ENCODE measurements at regions not wholly inside any gene's neighbourhood (a gene's known extent, or its start where the extent isn't known, plus 50 kb on each side); places are given as distances from the start of the nearest gene placed in this dataset.

DNA sequence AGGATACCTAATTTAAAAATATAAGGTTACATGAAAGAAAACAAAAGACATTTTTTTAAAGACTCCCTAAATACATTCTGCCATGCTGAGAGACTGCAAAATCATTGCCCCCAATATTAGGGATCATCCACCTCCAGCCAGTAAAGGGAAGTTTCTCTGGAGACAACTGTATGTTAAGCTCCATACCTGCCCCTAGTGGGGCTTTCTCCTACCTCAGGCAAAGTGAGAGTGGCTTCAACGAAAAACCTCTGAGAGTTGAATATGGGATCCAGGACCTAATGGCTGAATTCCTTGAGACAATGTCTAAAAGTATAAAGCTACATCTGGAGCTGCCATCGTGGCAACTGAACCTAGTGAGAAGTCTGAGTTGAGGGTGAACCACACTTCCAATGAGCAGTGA, 248.1 kb upstream of the FIGN start:
- no peaks in the 10 kb centered on the region for H3K79me2 ChIP-seq (ENCODE audit: control insufficient read depth, insufficient read depth, low read length)
- H2AFZ ChIP-seq (ENCODE audit: control insufficient read depth, low read length): no peak overlapping the region
- dilution Hi-C loops (cut with MboI; ENCODE audit: extremely low pct_ligation_motif_present, low sequenced_read_pairs): no loop called here
- TF ChIP-seq, protein P1, sequence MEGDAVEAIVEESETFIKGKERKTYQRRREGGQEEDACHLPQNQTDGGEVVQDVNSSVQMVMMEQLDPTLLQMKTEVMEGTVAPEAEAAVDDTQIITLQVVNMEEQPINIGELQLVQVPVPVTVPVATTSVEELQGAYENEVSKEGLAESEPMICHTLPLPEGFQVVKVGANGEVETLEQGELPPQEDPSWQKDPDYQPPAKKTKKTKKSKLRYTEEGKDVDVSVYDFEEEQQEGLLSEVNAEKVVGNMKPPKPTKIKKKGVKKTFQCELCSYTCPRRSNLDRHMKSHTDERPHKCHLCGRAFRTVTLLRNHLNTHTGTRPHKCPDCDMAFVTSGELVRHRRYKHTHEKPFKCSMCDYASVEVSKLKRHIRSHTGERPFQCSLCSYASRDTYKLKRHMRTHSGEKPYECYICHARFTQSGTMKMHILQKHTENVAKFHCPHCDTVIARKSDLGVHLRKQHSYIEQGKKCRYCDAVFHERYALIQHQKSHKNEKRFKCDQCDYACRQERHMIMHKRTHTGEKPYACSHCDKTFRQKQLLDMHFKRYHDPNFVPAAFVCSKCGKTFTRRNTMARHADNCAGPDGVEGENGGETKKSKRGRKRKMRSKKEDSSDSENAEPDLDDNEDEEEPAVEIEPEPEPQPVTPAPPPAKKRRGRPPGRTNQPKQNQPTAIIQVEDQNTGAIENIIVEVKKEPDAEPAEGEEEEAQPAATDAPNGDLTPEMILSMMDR (optimal IDR thresholded peaks at IDR 0.05 in 1 of 3, IDR thresholded peaks at IDR 0.05 in 1 of 3, conservative IDR thresholded peaks at IDR 0.05 in 1 of 3; ENCODE audit: extremely low read depth in 1 of 3, insufficient read depth in 2 of 3, low read length in 3 of 3): no peak
- TF ChIP-seq EZH2 (IDR thresholded peaks at IDR 0.05; ENCODE audit: low read length): no peak
- no peaks in the 10 kb centered on the region for H4K20me1 ChIP-seq (ENCODE audit: control insufficient read depth, extremely low read depth, insufficient read depth, low read length)
- no peaks in the 10 kb centered on the region for H3K27me3 ChIP-seq (ENCODE audit: control insufficient read depth, extremely low read depth, insufficient read depth, low read length)
- H3K4me2 ChIP-seq (ENCODE audit: control insufficient read depth, extremely low read depth, insufficient read depth, low read depth, low read length): no peak overlapping the region
- FAIRE-seq (no peak), DNase-seq (ENCODE audit: low read depth, low spot score) (no peak)
- no peaks in the 10 kb centered on the region for H3K36me3 ChIP-seq (ENCODE audit: control insufficient read depth in 2 of 2, extremely low read depth in 1 of 2, insufficient read depth in 2 of 2, low read length in 2 of 2)
- no peak overlapping the region for H3K9ac ChIP-seq (ENCODE audit: control insufficient read depth, extremely low read depth, insufficient read depth, low read length)
- H3K27ac ChIP-seq (ENCODE audit: control insufficient read depth, insufficient read depth, low read length): no peak overlapping the region
- no peaks in the 10 kb centered on the region for H3K9me1 ChIP-seq (ENCODE audit: control insufficient read depth, extremely low read depth, insufficient read depth, low read length)
- no peak overlapping the region for H3K4me3 ChIP-seq (ENCODE audit: control insufficient read depth in 2 of 3, extremely low read depth in 1 of 3, insufficient read depth in 2 of 3, low read depth in 1 of 3, low read length in 3 of 3)
- no peaks in the 10 kb centered on the region for H3K9me3 ChIP-seq (ENCODE audit: control insufficient read depth, low read depth, low read length)
- H3K4me1 ChIP-seq (ENCODE audit: control insufficient read depth, extremely low read depth, insufficient read depth, low read length): no peaks in the 10 kb centered on the region

DNA sequence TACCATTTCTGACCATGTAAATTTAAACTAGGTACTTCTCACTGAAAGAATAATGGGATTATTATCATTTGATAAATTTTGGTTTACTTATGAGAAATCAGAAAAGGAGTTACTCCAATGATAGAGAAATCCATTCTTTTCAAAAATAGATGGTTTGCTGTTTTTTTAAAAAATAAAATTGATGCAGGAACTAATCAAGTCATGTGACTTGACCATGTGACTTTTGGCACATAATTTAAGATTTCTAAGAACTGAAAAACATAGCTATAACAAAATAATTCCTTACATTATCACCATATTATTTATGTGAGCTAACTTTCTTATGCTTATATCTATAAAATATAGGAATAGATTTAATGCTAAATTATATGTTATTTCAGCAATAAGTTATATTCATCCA, 247.1 kb upstream of the FIGN start:
- Histone ChIP-seq H3K9me3 (ENCODE audit: control insufficient read depth, low read depth, low read length) (no peaks in the 10 kb centered on the region), H4K20me1 (ENCODE audit: control insufficient read depth, extremely low read depth, insufficient read depth, low read length) (no peaks in the 10 kb centered on the region), H3K9me1 (ENCODE audit: control insufficient read depth, extremely low read depth, insufficient read depth, low read length) (no peaks in the 10 kb centered on the region), H2AFZ (ENCODE audit: control insufficient read depth, low read length) (no peak overlapping the region), H3K4me2 (ENCODE audit: control insufficient read depth, extremely low read depth, insufficient read depth, low read depth, low read length) (no peak overlapping the region), H3K9ac (ENCODE audit: control insufficient read depth, extremely low read depth, insufficient read depth, low read length) (no peak overlapping the region), H3K27ac (ENCODE audit: control insufficient read depth, insufficient read depth, low read length) (no peak overlapping the region), H3K4me3 (ENCODE audit: control insufficient read depth in 2 of 3, extremely low read depth in 1 of 3, insufficient read depth in 2 of 3, low read depth in 1 of 3, low read length in 3 of 3) (no peak overlapping the region), H3K79me2 (ENCODE audit: control insufficient read depth, insufficient read depth, low read length) (no peaks in the 10 kb centered on the region), H3K36me3 (ENCODE audit: control insufficient read depth in 2 of 2, extremely low read depth in 1 of 2, insufficient read depth in 2 of 2, low read length in 2 of 2) (no peaks in the 10 kb centered on the region), H3K4me1 (ENCODE audit: control insufficient read depth, extremely low read depth, insufficient read depth, low read length) (no peaks in the 10 kb centered on the region), H3K27me3 (ENCODE audit: control insufficient read depth, extremely low read depth, insufficient read depth, low read length) (no peaks in the 10 kb centered on the region)
- FAIRE-seq (no peak), DNase-seq (ENCODE audit: low read depth, low spot score) (no peak)
- TF ChIP-seq, protein P1 (optimal IDR thresholded peaks at IDR 0.05 in 1 of 3, IDR thresholded peaks at IDR 0.05 in 1 of 3, conservative IDR thresholded peaks at IDR 0.05 in 1 of 3; ENCODE audit: extremely low read depth in 1 of 3, insufficient read depth in 2 of 3, low read length in 3 of 3): no peak
- TF ChIP-seq EZH2 (IDR thresholded peaks at IDR 0.05; ENCODE audit: low read length): no peak
- dilution Hi-C loops (cut with MboI; ENCODE audit: extremely low pct_ligation_motif_present, low sequenced_read_pairs): no loop called here
